AG04450 (cell line): ENCODE measurements at regions not wholly inside any gene's neighbourhood (a gene's known extent, or its start where the extent isn't known, plus 50 kb on each side); places are given as distances from the start of the nearest gene placed in this dataset.

Experiments used
- CTCF ChIA-PET: fragments of 300-600, 350-600 bp; formaldehyde crosslinking; extraction: SDS; loops from one replicate; lab custom pipeline; 2022; ENCODE audit warnings: antibody characterized with exemption, inconsistent platforms; lab: Charles Lee
- POLR2A ChIA-PET: fragments of 350-600 bp; formaldehyde crosslinking; extraction: SDS; loops from one replicate; lab custom pipeline; 2021; ENCODE audit warnings: antibody characterized with exemption, inconsistent platforms; lab: Yijun Ruan, JAX
- DNase-seq: peaks from one replicate; pipeline ENCODE4 v3.0.0-alpha.2; 2011; ENCODE audit warnings: low read depth, low spot score
- H3K27ac ChIP-seq: one replicate; pipeline ENCODE4 v1.5.1; 2012; ENCODE audit warnings: low read depth, low read length, control low read depth
- H3K27me3 ChIP-seq: one replicate; pipeline ENCODE4 v1.6.0; 2012; ENCODE audit warnings: low read length; ENCODE audit not compliant: control insufficient read depth, insufficient read depth
- H3K4me3 ChIP-seq: 2 replicates; pipeline ENCODE4 v1.5.1; 2011; ENCODE audit warnings: mild to moderate bottlenecking, low read depth, low read length, control low read depth
- H3K9me3 ChIP-seq: 2 replicates; pipeline ENCODE4 v1.5.1; 2012; ENCODE audit warnings: low read length; ENCODE audit not compliant: control insufficient read depth, insufficient read depth
- CTCF ChIP-seq: IDR thresholded peaks from 2 replicates; pipeline ENCODE4 v1.5.1; 2011; ENCODE audit warnings: low read depth, low read length, control low read depth, inconsistent platforms

- Histone ChIP-seq H3K27ac (no peak overlapping the region), H3K4me3 (no peak overlapping the region), H3K27me3 (no peaks in the 10 kb centered on the region), H3K9me3 (no peaks in the 10 kb centered on the region)
- no peak for DNase-seq
- ChIA-PET CTCF (no interaction called here), POLR2A (no interaction called here)
- TF ChIP-seq CTCF: no peak
Measured at GRCh38 chr17:13321951-13322701, 279.6 kb downstream of the HS3ST3A1 start.

GRCh38 chr17:13320046-13320785, 281.5 kb downstream of the HS3ST3A1 start:
- CTCF ChIA-PET: no interaction called here
- DNase-seq: no peak
- H3K4me3 ChIP-seq: no peak overlapping the region
- TF ChIP-seq CTCF: no peak
- no peaks in the 10 kb centered on the region for H3K9me3 ChIP-seq
- no peak overlapping the region for H3K27ac ChIP-seq
- POLR2A ChIA-PET: no interaction called here
- no peaks in the 10 kb centered on the region for H3K27me3 ChIP-seq

- ChIA-PET CTCF (no interaction called here), POLR2A (no interaction called here)
- DNase-seq: no peak
- no peak overlapping the region for H3K27ac ChIP-seq
- no peaks in the 10 kb centered on the region for H3K9me3 ChIP-seq
- H3K4me3 ChIP-seq: no peak overlapping the region
- H3K27me3 ChIP-seq: no peaks in the 10 kb centered on the region
- TF ChIP-seq CTCF: no peak
Measured at GRCh38 chr17:13316657-13317056, 285.1 kb downstream of the HS3ST3A1 start.

GRCh38 chr17:13311306-13311705, 290.4 kb downstream of the HS3ST3A1 start:
- DNase-seq: no peak
- H3K27me3 ChIP-seq: no peaks in the 10 kb centered on the region
- ChIA-PET CTCF (interaction anchor here (0.7 kb wide), 1 partner anchor 13 kb away, joined by 4 read pairs; no protein-coding TSS in a partner anchor), POLR2A (no interaction called here)
- H3K4me3 ChIP-seq: no peak overlapping the region
- no peak for TF ChIP-seq CTCF
- no peak overlapping the region for H3K27ac ChIP-seq
- no peaks in the 10 kb centered on the region for H3K9me3 ChIP-seq

GRCh38 chr17:13310858-13311257, 290.9 kb downstream of the HS3ST3A1 start:
- TF ChIP-seq CTCF: no peak
- Histone ChIP-seq H3K9me3 (no peaks in the 10 kb centered on the region), H3K27ac (no peak overlapping the region), H3K4me3 (no peak overlapping the region), H3K27me3 (no peaks in the 10 kb centered on the region)
- DNase-seq: no peak
- POLR2A ChIA-PET: no interaction called here
- CTCF ChIA-PET: no interaction called here
